Activated CD4-positive, alpha-beta T cell treated with anti-CD3 and anti-CD28 coated beads for 36 hours (primary cell): ENCODE measurements at regions not wholly inside any gene's neighbourhood (a gene's known extent, or its start where the extent isn't known, plus 50 kb on each side); places are given as distances from the start of the nearest gene placed in this dataset.
A peak's percentile ranks its signal among the peaks of the same experiment; 100 is the strongest.

ENCODE experiments used
- ATAC-seq: fragments of 200-7000 bp; cut with Tn5 transposase; one replicate; pipeline ENCODE4 v1.10.0; 2021; ENCODE audit warnings: mild to moderate bottlenecking, moderate library complexity
- CTCF ChIA-PET: fragments of 350-600 bp; sonication (Branson Sonifier 250); formaldehyde crosslinking; loops from one replicate; lab custom pipeline; 2021; ENCODE audit warnings: antibody characterized with exemption; lab: Charles Lee
- POLR2A ChIA-PET: fragments of 350-600 bp; sonication (Branson Sonifier 250); formaldehyde crosslinking; loops from one replicate; lab custom pipeline; 2021; ENCODE audit warnings: antibody characterized with exemption, inconsistent platforms; lab: Charles Lee
- DNase-seq: peaks from one replicate; pipeline ENCODE4 v3.0.0-alpha.2; 2020
- H3K27ac Mint-ChIP-seq: one replicate; pipeline ENCODE4 v1.8.0; 2021; ENCODE audit warnings: mixed read lengths
- H3K27me3 Mint-ChIP-seq: one replicate; pipeline ENCODE4 v1.8.0; 2021; ENCODE audit warnings: mixed read lengths
- H3K36me3 Mint-ChIP-seq: one replicate; pipeline ENCODE4 v1.8.0; 2021; ENCODE audit warnings: low read depth, mixed read lengths
- H3K4me1 Mint-ChIP-seq: one replicate; pipeline ENCODE4 v1.8.0; 2021; ENCODE audit warnings: mixed read lengths
- H3K4me3 Mint-ChIP-seq: one replicate; pipeline ENCODE4 v1.8.0; 2021; ENCODE audit warnings: mild to moderate bottlenecking, moderate library complexity, mixed read lengths
- H3K9me3 Mint-ChIP-seq: one replicate; pipeline ENCODE4 v1.8.0; 2021; ENCODE audit warnings: low read depth, mixed read lengths
- intact Hi-C, 2 experiments: fragments of 100-400 bp; cut with DNase I in 1 of 2; cut with micrococcal nuclease in 1 of 2; formaldehyde crosslinking; loops; one replicate each; pipeline versions ENCODE4 v1.14.2 to v1.15.1; 2022 to 2024; cut with DNase I, micrococcal nuclease

GRCh38 chr2:74760875-74761630, 72.9 kb upstream of the HK2 start:
- DNase-seq (no peak), ATAC-seq (no peak)
- peaks cover 3% of the 10 kb centered on the region for H3K36me3 Mint-ChIP-seq
- H3K9me3 Mint-ChIP-seq = peaks cover 3% of the 10 kb centered on the region
- peaks cover 4% of the 10 kb centered on the region for H3K4me1 Mint-ChIP-seq
- H3K27me3 Mint-ChIP-seq = no peaks in the 10 kb centered on the region
- H3K4me3 Mint-ChIP-seq = no peak overlapping the region
- POLR2A ChIA-PET = interaction anchor here (0.6 kb wide), 1 partner anchor 492 kb away, joined by 3 read pairs; no protein-coding TSS in a partner anchor
- intact Hi-C loops = no loop called here
- no peak overlapping the region for H3K27ac Mint-ChIP-seq
- CTCF ChIA-PET = no interaction called here

GRCh38 chr2:74762789-74763188, 71.1 kb upstream of the HK2 start:
- no peak overlapping the region for H3K27ac Mint-ChIP-seq
- no peaks in the 10 kb centered on the region for H3K36me3 Mint-ChIP-seq
- peaks cover 4% of the 10 kb centered on the region for H3K4me1 Mint-ChIP-seq
- CTCF ChIA-PET = no interaction called here
- ATAC-seq (no peak), DNase-seq (no peak)
- POLR2A ChIA-PET = no interaction called here
- H3K4me3 Mint-ChIP-seq = no peak overlapping the region
- no peaks in the 10 kb centered on the region for H3K27me3 Mint-ChIP-seq
- intact Hi-C loops = no loop called here
- H3K9me3 Mint-ChIP-seq = no peaks in the 10 kb centered on the region

- ATAC-seq = no peak
- ChIA-PET POLR2A (no interaction called here), CTCF (no interaction called here)
- H3K27me3 Mint-ChIP-seq = no peaks in the 10 kb centered on the region
- H3K9me3 Mint-ChIP-seq = no peaks in the 10 kb centered on the region
- no peaks in the 10 kb centered on the region for H3K36me3 Mint-ChIP-seq
- no peak overlapping the region for H3K27ac Mint-ChIP-seq
- no peak overlapping the region for H3K4me3 Mint-ChIP-seq
- intact Hi-C loops = no loop called here
- no peak for DNase-seq
- peaks cover 4% of the 10 kb centered on the region for H3K4me1 Mint-ChIP-seq
Measured at GRCh38 chr2:74763962-74764428, 69.9 kb upstream of the HK2 start.

GRCh38 chr2:74764429-74765272, 69.3 kb upstream of the HK2 start:
- DNase-seq = no peak
- H3K27ac Mint-ChIP-seq = no peak overlapping the region
- no peaks in the 10 kb centered on the region for H3K27me3 Mint-ChIP-seq
- H3K36me3 Mint-ChIP-seq = no peaks in the 10 kb centered on the region
- H3K4me1 Mint-ChIP-seq = peaks cover 4% of the 10 kb centered on the region
- no peak overlapping the region for H3K4me3 Mint-ChIP-seq
- no peaks in the 10 kb centered on the region for H3K9me3 Mint-ChIP-seq
- intact Hi-C loops = no loop called here
- POLR2A ChIA-PET = no interaction called here
- ATAC-seq = peak; percentile 26
- CTCF ChIA-PET = no interaction called here

GRCh38 chr2:74766780-74767179, 67.1 kb upstream of the HK2 start:
- CTCF ChIA-PET = interaction anchor here (0.7 kb wide), 1 partner anchor 39 kb away, joined by 3 read pairs; no protein-coding TSS in a partner anchor
- DNase-seq = no peak
- no peak for ATAC-seq
- H3K27ac Mint-ChIP-seq = no peak overlapping the region
- H3K27me3 Mint-ChIP-seq = no peaks in the 10 kb centered on the region
- no peak overlapping the region for H3K4me3 Mint-ChIP-seq
- H3K4me1 Mint-ChIP-seq = peaks cover 4% of the 10 kb centered on the region
- no peaks in the 10 kb centered on the region for H3K36me3 Mint-ChIP-seq
- intact Hi-C loops = no loop called here
- H3K9me3 Mint-ChIP-seq = no peaks in the 10 kb centered on the region
- POLR2A ChIA-PET = no interaction called here

GRCh38 chr2:74767618-74768017, 66.3 kb upstream of the HK2 start:
- CTCF ChIA-PET = interaction anchor here (1.1 kb wide), 1 partner anchor 108 kb away, joined by 3 read pairs; no protein-coding TSS in a partner anchor
- intact Hi-C loops = no loop called here

GRCh38 chr2:74768401-74768914, 65.5 kb upstream of the HK2 start:
- H3K4me1 Mint-ChIP-seq = peaks cover 4% of the 10 kb centered on the region
- no peaks in the 10 kb centered on the region for H3K9me3 Mint-ChIP-seq
- CTCF ChIA-PET = interaction anchor here (1.1 kb wide), 1 partner anchor 107 kb away, joined by 3 read pairs; no protein-coding TSS in a partner anchor
- POLR2A ChIA-PET = interaction anchor here (0.6 to 0.7 kb wide), 3 partner anchors 9 to 509 kb away, joined by 3 to 6 read pairs (median 3); no protein-coding TSS in a partner anchor
- intact Hi-C loops = no loop called here
- H3K27ac Mint-ChIP-seq = no peak overlapping the region
- H3K27me3 Mint-ChIP-seq = no peaks in the 10 kb centered on the region
- ATAC-seq (no peak), DNase-seq (no peak)
- H3K36me3 Mint-ChIP-seq = no peaks in the 10 kb centered on the region
- H3K4me3 Mint-ChIP-seq = no peak overlapping the region

More at GRCh38 chr2:74767618-74768017, 66.3 kb upstream of the HK2 start:
- no peak overlapping the region for H3K4me3 Mint-ChIP-seq
- no peaks in the 10 kb centered on the region for H3K27me3 Mint-ChIP-seq
- H3K9me3 Mint-ChIP-seq = no peaks in the 10 kb centered on the region
- POLR2A ChIA-PET = interaction anchor here (0.7 kb wide), 1 partner anchor 36 kb away, joined by 3 read pairs; no protein-coding TSS in a partner anchor
- peaks cover 4% of the 10 kb centered on the region for H3K4me1 Mint-ChIP-seq
- no peaks in the 10 kb centered on the region for H3K36me3 Mint-ChIP-seq
- DNase-seq (no peak), ATAC-seq (no peak)
- H3K27ac Mint-ChIP-seq = no peak overlapping the region

- intact Hi-C loops = no loop called here
- Mint-ChIP-seq H3K27me3 (no peaks in the 10 kb centered on the region), H3K27ac (no peak overlapping the region), H3K4me1 (no peaks in the 10 kb centered on the region), H3K4me3 (no peak overlapping the region), H3K36me3 (no peaks in the 10 kb centered on the region), H3K9me3 (no peaks in the 10 kb centered on the region)
- no peak for DNase-seq
- ATAC-seq = no peak
- ChIA-PET CTCF (interaction anchor here (0.6 kb wide), 1 partner anchor 569 kb away, joined by 3 read pairs; no protein-coding TSS in a partner anchor), POLR2A (no interaction called here)
Measured at GRCh38 chr2:74772046-74772445, 61.9 kb upstream of the HK2 start.

- intact Hi-C loops = no loop called here
- CTCF ChIA-PET = interaction anchor here (0.7 kb wide), 1 partner anchor 693 kb away, joined by 5 read pairs; no protein-coding TSS in a partner anchor
- no peak for ATAC-seq
- POLR2A ChIA-PET = no interaction called here
- H3K27ac Mint-ChIP-seq = peak overlapping the region; percentile 12
- no peaks in the 10 kb centered on the region for H3K27me3 Mint-ChIP-seq
- peaks cover 2% of the 10 kb centered on the region for H3K4me1 Mint-ChIP-seq
- H3K9me3 Mint-ChIP-seq = no peaks in the 10 kb centered on the region
- no peak for DNase-seq
- no peak overlapping the region for H3K4me3 Mint-ChIP-seq
- no peaks in the 10 kb centered on the region for H3K36me3 Mint-ChIP-seq
Measured at GRCh38 chr2:74777161-74777900, 56.6 kb upstream of the HK2 start.

GRCh38 chr2:74778381-74779264, 55.3 kb upstream of the HK2 start:
- Mint-ChIP-seq H3K27me3 (no peaks in the 10 kb centered on the region), H3K27ac (no peak overlapping the region), H3K4me1 (peaks cover 2% of the 10 kb centered on the region), H3K4me3 (no peak overlapping the region), H3K36me3 (no peaks in the 10 kb centered on the region), H3K9me3 (no peaks in the 10 kb centered on the region)
- ChIA-PET POLR2A (interaction anchor here (0.6 kb wide), 1 partner anchor 21 kb away, joined by 7 read pairs; no protein-coding TSS in a partner anchor), CTCF (no interaction called here)
- peak; percentile 11 for DNase-seq
- intact Hi-C loops = no loop called here
- ATAC-seq = no peak
